Breast epithelium (tissue), 4 donors: ENCODE measurements at regions not wholly inside any gene's neighbourhood (a gene's known extent, or its start where the extent isn't known, plus 50 kb on each side); places are given as distances from the start of the nearest gene placed in this dataset.

Experiments
- DNase-seq, 2 donors: peaks; one replicate each; pipeline ENCODE4 v3.0.0-alpha.2; 2019; ENCODE audit warnings: low spot score in 2 of 2
- H3K27ac ChIP-seq, 2 donors: fragments of 200-600 bp; sonication (generic) in 1 of 2; one replicate each; pipeline ENCODE4 v1.5.1; 2016 to 2019; ENCODE audit warnings: mild to moderate bottlenecking in 1 of 2
- H3K27me3 ChIP-seq, 2 donors: fragments of 200-600 bp; sonication (generic) in 1 of 2; one replicate each; pipeline versions ENCODE4 v1.5.1 to v1.6.0; 2017 to 2019; ENCODE audit warnings: control low read depth in 1 of 2, mild to moderate bottlenecking in 1 of 2
- H3K36me3 ChIP-seq: fragments of 200-600 bp; one replicate; pipeline ENCODE4 v1.5.1; 2019
- H3K4me1 ChIP-seq, 2 donors: fragments of 200-600 bp; sonication (generic); one replicate each; pipeline ENCODE4 v1.5.1; 2016 to 2019; ENCODE audit warnings: control low read depth in 1 of 2
- H3K4me3 ChIP-seq, 3 donors: fragments of 200-600 bp; sonication (generic); 1 replicate in 2 of 3; 2 replicates in 1 of 3; pipeline ENCODE4 v1.5.1; 2016 to 2019; ENCODE audit warnings: mild to moderate bottlenecking in 3 of 3, moderate library complexity in 2 of 3
- H3K9me3 ChIP-seq, 2 donors: fragments of 200-600 bp; sonication (generic) in 1 of 2; one replicate each; pipeline ENCODE4 v1.5.1; 2016 to 2019; ENCODE audit warnings: control low read depth in 1 of 2
- POLR2A ChIP-seq: fragments of 450-650 bp; IDR thresholded peaks from one replicate; pipeline ENCODE4 v1.6.1; 2016; ENCODE audit warnings: antibody characterized with exemption, mild to moderate bottlenecking, moderate library complexity
- POLR2AphosphoS5 ChIP-seq, 3 donors: sonication (generic); formaldehyde crosslinking; IDR thresholded peaks; one replicate each; pipeline ENCODE4 v1.6.1; 2017; ENCODE audit warnings: antibody characterized with exemption in 3 of 3
- intact Hi-C: fragments of 100-400 bp; cut with DNase I; formaldehyde crosslinking; loops from one replicate; pipeline ENCODE4 v1.15.1; 2023; ENCODE audit warnings: low total_unique reads
- TF ChIP-seq, protein P1 (sequence below), 3 donors: fragments of 450-650 bp; IDR thresholded peaks; one replicate each; pipeline ENCODE4 v1.5.1; 2016 to 2017; ENCODE audit warnings: antibody characterized with exemption in 3 of 3, mild to moderate bottlenecking in 3 of 3, moderate library complexity in 3 of 3

DNA sequence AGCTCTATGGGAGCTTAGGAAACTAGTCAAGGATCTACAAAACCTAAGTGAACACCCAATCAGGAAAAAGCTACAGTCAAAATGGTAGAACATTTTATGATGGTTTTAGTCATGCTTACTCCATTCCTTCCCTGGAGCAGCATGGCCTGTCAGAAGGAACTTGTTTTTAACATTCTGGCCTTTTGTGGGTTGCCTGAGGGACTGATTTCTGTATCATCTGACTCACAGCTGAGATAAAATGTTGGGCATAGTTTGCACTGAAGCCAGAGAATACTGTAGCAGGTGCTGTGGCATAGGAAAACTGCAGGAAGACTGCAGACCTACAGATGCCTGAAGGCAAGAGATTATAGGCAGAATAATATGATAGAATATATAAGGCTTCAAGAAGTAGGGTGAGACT is 719.6 kb upstream of the GRAMD2B start:
- H3K36me3 ChIP-seq: no peaks in the 10 kb centered on the region
- TF ChIP-seq, protein P1, sequence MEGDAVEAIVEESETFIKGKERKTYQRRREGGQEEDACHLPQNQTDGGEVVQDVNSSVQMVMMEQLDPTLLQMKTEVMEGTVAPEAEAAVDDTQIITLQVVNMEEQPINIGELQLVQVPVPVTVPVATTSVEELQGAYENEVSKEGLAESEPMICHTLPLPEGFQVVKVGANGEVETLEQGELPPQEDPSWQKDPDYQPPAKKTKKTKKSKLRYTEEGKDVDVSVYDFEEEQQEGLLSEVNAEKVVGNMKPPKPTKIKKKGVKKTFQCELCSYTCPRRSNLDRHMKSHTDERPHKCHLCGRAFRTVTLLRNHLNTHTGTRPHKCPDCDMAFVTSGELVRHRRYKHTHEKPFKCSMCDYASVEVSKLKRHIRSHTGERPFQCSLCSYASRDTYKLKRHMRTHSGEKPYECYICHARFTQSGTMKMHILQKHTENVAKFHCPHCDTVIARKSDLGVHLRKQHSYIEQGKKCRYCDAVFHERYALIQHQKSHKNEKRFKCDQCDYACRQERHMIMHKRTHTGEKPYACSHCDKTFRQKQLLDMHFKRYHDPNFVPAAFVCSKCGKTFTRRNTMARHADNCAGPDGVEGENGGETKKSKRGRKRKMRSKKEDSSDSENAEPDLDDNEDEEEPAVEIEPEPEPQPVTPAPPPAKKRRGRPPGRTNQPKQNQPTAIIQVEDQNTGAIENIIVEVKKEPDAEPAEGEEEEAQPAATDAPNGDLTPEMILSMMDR (IDR thresholded peaks at IDR 0.05): no peak
- TF ChIP-seq POLR2AphosphoS5 (IDR thresholded peaks at IDR 0.05) (no peak), POLR2A (no peak)
- H3K9me3 ChIP-seq: peaks cover 0 to 8% of the 10 kb centered on the region in 2 donors
- no peaks in the 10 kb centered on the region for H3K4me1 ChIP-seq
- no peaks in the 10 kb centered on the region for H3K27me3 ChIP-seq
- H3K4me3 ChIP-seq: no peak overlapping the region
- H3K27ac ChIP-seq: no peak overlapping the region
- intact Hi-C loops: no loop called here
- no peak for DNase-seq

DNA sequence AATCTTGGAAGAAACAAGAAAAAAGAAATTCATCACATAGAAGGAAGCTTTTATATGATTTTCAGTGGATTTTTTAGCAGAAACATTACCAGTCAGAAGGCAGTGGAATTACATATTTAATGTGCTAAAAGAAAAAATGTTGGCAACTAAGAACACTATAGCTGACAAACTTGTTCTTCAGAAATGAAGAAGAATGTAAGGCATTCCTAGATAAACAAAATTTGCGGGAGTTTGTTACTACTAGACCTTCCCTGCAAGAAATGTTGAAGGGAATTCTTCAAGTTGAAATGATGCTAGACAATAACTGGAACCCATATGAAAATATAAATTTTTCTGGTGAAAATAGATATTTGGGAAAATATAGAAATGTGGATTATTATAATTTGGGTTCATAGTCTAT is 718.3 kb upstream of the GRAMD2B start:
- Histone ChIP-seq H3K9me3 (peaks cover 0 to 8% of the 10 kb centered on the region in 2 donors), H3K27me3 (no peaks in the 10 kb centered on the region), H3K4me1 (no peaks in the 10 kb centered on the region), H3K36me3 (no peaks in the 10 kb centered on the region), H3K4me3 (no peak overlapping the region), H3K27ac (no peak overlapping the region)
- intact Hi-C loops: no loop called here
- TF ChIP-seq POLR2AphosphoS5 (IDR thresholded peaks at IDR 0.05): no peak
- no peak for TF ChIP-seq POLR2A
- TF ChIP-seq, protein P1 (IDR thresholded peaks at IDR 0.05): no peak
- DNase-seq: no peak

DNA sequence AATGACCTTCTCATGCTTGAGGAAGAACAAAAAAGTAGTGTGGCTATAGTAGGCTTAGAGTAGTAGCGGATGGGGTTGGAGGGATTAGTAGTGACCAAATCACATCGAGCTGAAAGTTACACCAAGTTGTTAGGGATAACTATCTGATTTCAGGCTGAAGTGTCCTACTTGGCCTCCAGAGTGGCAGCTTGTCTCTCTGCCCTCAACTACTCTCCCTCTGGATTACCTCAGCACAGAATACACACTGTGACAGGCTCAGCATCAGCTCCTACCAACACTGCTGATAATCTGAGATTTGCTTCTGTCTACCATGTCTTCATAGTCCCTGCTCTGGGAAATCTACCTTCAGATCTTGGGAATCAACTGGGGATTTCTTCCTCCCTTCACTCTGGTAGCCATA is 714.6 kb upstream of the GRAMD2B start:
- no peak for DNase-seq
- intact Hi-C loops: no loop called here
- TF ChIP-seq POLR2A (no peak), POLR2AphosphoS5 (IDR thresholded peaks at IDR 0.05) (no peak)
- TF ChIP-seq, protein P1 (IDR thresholded peaks at IDR 0.05): no peak

DNA sequence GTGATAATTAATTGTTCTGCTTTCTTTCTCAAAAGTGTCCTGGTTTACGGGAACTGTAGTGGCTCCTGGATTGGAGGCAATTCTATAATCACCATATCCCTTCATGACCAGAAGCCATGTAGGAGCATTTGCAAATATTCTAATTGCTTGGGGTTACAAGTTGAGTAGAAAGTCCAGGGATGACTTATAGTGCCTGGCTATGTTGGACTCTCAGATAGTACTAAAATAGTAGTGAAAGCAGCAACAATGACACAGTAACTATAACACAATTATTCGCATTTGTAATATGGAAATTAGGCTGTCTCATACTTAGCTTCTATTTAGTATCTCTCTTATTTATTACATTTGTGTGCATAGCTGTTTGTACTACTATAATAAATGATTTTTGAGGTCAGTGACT is 712.5 kb upstream of the GRAMD2B start:
- DNase-seq: no peak
- Histone ChIP-seq H3K4me1 (no peaks in the 10 kb centered on the region), H3K27me3 (no peaks in the 10 kb centered on the region), H3K36me3 (no peaks in the 10 kb centered on the region), H3K27ac (no peak overlapping the region), H3K9me3 (no peaks in the 10 kb centered on the region), H3K4me3 (no peak overlapping the region)
- TF ChIP-seq, protein P1 (IDR thresholded peaks at IDR 0.05): no peak
- intact Hi-C loops: no loop called here

More for the DNA sequence above, 714.6 kb upstream of the GRAMD2B start:
- no peaks in the 10 kb centered on the region for H3K4me1 ChIP-seq
- no peaks in the 10 kb centered on the region for H3K36me3 ChIP-seq
- no peak overlapping the region for H3K27ac ChIP-seq
- peaks cover 0 to 8% of the 10 kb centered on the region in 2 donors for H3K9me3 ChIP-seq
- H3K27me3 ChIP-seq: no peaks in the 10 kb centered on the region
- no peak overlapping the region for H3K4me3 ChIP-seq

DNA sequence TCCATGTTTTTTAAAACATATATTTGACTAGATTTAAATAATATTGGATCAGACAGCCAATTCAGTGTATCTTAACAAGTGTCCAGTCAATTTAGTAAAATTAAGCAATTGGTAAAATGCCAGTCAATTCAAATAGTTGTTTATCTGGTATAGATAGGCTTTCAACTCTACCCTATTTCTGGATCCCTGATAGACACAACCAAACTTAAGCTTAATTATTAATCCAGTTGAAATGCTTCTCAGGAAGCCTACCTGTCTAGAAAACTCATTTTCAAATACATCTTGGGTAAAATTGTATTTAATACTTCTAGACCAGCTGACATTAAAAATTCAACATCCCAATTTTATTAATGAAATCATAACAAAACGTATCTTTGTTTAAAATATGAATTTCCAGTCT is 710.8 kb upstream of the GRAMD2B start:
- no peak overlapping the region for H3K27ac ChIP-seq
- DNase-seq: no peak
- TF ChIP-seq, protein P1 (IDR thresholded peaks at IDR 0.05): no peak
- TF ChIP-seq POLR2AphosphoS5 (IDR thresholded peaks at IDR 0.05) (no peak), POLR2A (no peak)
- intact Hi-C loops: no loop called here
- H3K27me3 ChIP-seq: no peaks in the 10 kb centered on the region
- H3K4me3 ChIP-seq: no peak overlapping the region
- no peaks in the 10 kb centered on the region for H3K9me3 ChIP-seq
- H3K36me3 ChIP-seq: no peaks in the 10 kb centered on the region
- H3K4me1 ChIP-seq: no peaks in the 10 kb centered on the region
